NCI-H146 (cell line): ENCODE measurements at regions not wholly inside any gene's neighbourhood (a gene's known extent, or its start where the extent isn't known, plus 50 kb on each side); places are given as distances from the start of the nearest gene placed in this dataset.

ENCODE experiments used
- DNase-seq: peaks from one replicate; lab custom pipeline; 2025; lab: John Stamatoyannopoulos, UW

GRCh38 chr2:126774761-126775160, 118.8 kb downstream of the GYPC start:
- DNase-seq, result no peak

- DNase-seq, result no peak
These were observed 119.5 kb downstream of the GYPC start for GRCh38 chr2:126775300-126775985.

- no peak for DNase-seq
These were observed 120.3 kb downstream of the GYPC start for GRCh38 chr2:126776255-126776654.

DNA sequence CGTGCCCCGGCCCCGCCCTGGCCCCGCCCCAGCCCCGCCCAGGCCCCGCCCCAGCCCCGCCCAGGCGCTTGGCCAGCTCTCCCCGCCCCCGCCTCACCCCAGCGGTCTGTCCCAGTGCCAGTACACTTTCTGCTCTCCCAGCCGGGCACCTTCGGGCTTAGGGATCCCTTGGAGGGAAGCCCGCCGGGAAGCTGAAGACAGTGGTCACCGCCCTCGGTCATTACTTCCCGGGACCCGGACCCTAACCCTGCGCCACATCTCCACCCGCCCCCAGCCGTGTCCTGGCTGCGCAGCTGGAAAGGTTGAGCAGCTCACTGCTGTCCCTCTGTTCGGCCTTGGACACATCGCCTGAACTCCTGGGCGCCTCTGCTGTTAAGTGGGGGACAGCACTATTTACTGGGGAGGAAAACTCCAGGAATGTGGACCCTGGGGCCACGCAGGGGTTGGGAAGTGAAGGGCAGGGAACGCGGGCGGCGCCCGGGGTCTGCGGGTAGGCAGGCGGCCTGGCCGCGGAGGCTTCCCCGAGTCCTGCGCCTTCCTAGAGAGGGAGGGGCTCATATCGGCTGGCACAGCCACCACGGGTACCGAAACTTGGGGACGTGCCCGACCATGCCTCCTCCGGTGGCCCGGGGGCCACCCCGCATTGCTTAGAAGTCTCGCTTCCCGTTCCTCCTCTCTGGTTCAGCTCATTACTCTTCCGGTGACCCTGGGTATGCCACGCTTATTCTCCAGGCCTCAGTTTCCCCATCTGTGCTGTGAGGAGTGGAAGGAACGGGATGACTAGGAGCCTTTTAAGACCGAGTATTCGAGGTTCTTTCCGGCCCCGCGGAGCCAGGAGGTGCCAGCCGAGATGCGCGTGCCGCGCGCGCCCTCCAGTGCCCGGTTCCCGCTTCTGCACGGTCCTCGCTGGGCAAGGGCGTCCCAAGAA, 121.0 kb downstream of the GYPC start:
- DNase-seq, result peak; percentile 23

DNA sequence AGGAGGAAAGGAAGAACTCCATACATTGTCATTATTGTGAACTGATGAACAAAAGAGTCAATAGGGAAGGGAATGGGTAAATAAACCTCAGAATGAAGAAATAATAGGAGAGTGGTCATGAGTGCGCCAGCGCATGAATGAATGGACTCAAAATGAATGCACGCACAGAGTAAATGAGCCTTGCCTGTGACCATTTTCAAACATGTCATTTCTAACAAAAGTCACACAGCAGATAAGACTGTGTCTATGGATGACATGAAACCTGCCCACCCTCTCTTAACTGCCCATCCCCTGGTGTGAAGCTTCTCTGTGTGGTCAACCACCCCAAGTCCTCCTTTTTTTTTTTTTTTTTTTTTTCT, 121.1 kb upstream of the TEX51 start:
- DNase-seq, result no peak

- DNase-seq, result no peak
These were observed 119.9 kb upstream of the TEX51 start for GRCh38 chr2:126778561-126779501.

- DNase-seq, result no peak
These were observed 117.5 kb upstream of the TEX51 start for GRCh38 chr2:126781206-126781605.

GRCh38 chr2:126781806-126782205, 116.9 kb upstream of the TEX51 start:
- DNase-seq, result no peak

DNA sequence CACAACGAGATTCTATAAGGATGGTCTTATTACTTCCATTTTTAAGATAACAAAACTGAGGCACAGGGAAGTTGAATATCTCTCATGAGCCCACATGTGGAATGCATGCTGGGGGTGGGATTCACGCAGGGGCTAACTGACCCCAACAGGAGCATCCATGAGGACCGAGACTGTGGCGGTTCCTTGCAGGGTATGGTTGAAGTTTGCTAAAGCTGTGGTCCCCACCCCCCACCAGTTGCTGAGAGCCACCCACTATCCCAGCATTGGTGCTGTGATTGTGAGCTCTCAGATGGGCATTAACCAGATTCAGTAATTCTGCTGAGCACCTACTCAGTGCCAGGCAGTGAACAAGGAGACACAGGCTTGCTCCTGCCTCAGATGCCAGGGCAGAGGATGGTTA, 116.0 kb upstream of the TEX51 start:
- no peak for DNase-seq

GRCh38 chr2:126783341-126783740, 115.3 kb upstream of the TEX51 start:
- DNase-seq, result no peak

DNA sequence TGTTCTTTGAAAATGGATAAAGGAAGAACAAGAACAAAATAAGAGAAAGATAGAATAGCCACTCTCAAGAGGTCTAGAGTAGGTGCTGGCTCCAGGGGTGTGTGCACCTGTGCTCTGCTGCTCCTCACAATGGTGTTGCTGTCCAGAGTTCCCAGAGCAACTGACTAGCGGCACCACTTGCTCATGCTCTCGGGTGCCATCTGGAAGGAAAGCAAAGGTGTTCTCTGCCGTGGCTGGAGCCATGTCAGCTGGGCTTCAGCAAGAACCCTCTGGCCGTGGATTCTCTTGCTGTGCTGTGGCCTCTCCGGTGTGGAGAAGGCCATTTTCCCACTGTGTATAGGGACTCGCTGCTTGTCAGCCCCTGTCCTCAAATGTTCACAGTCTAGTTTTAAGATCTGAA, 114.6 kb upstream of the TEX51 start:
- DNase-seq, result no peak

GRCh38 chr2:126784621-126785020, 114.1 kb upstream of the TEX51 start:
- no peak for DNase-seq

GRCh38 chr2:126785236-126785635, 113.5 kb upstream of the TEX51 start:
- no peak for DNase-seq

DNA sequence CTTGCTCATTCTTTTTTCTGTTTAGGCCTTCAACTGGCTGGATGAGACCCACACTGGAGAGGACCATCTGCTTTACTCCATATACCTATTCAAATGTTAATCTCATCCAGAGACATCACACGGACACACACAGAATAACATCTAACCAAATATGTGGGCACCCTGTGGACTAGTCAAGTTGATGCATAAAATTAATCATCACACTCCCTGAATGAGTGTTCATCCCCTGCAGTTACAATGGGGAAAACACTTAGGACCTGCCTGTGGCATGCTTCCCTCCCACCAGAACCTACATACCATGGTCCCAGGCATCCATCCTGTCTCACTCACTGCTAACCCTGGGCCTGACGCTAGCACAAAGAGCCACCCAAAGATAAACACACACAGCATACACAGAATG, 112.8 kb upstream of the TEX51 start:
- DNase-seq, result no peak

- DNase-seq, result no peak
These were observed 111.9 kb upstream of the TEX51 start for GRCh38 chr2:126786765-126787164.

GRCh38 chr2:126787289-126787688, 111.4 kb upstream of the TEX51 start:
- no peak for DNase-seq

DNA sequence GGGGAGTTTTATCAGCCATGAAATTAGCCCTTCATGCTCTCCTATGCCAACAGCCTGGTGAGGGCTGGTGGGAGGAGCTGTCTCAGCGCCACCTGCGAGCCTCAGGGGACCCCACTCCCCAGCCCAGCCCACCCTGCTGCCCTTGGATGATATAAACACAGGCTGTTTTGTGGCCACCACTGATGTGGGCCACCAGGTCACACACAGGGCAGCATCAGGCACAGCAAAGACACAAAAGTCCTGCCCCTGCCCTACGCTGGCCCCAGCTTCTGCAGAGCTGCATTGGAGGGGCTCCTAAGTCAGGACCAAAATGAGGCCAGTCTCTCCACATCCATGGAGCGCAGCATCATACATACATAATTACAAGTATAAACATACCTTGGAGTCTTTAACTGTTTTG, 110.6 kb upstream of the TEX51 start:
- no peak for DNase-seq

- no peak for DNase-seq
These were observed 110.0 kb upstream of the TEX51 start for GRCh38 chr2:126788652-126789051.

GRCh38 chr2:126790987-126791780, 107.5 kb upstream of the TEX51 start:
- no peak for DNase-seq

DNA sequence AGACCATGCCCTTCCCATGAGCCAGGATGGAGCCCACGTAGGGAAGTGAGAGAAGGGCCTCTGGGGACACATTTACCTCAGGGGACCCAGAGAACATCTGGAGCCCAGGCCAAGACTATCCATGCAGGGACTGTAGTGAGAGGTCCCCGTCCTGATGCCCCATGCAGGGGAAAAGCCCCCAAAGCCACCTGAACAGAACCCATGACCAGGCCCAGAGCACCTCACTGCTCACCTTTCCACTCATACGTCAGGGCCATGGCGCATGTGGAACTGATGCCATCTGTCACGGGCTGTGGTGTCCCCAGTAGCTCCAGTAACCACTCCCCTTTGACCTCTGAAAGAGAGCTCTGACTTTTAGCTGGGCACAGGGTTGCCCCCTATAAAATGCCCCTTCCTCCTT, 106.5 kb upstream of the TEX51 start:
- DNase-seq, result no peak

- DNase-seq, result no peak
These were observed 105.7 kb upstream of the TEX51 start for GRCh38 chr2:126792993-126793392.
